OCI-LY1 (cell line): ENCODE measurements at regions not wholly inside any gene's neighbourhood (a gene's known extent, or its start where the extent isn't known, plus 50 kb on each side); places are given as distances from the start of the nearest gene placed in this dataset.

Source experiments
- CTCF ChIP-seq: fragments of 200-600 bp; sonication (generic), shearing (Covaris generic); IDR thresholded peaks from 2 replicates; pipeline ENCODE4 v1.5.1; 2017; ENCODE audit warnings: mild to moderate bottlenecking, antibody characterized with exemption, low read length, moderate library complexity, mixed read lengths
- EZH2 ChIP-seq: fragments of 200-600 bp; sonication (generic), shearing (Covaris generic); IDR thresholded peaks from 2 replicates; pipeline ENCODE4 v1.8.0; 2017; ENCODE audit warnings: borderline replicate concordance, mixed run types, mild to moderate bottlenecking, antibody characterized with exemption, low read length, moderate library complexity, mixed read lengths

DNA sequence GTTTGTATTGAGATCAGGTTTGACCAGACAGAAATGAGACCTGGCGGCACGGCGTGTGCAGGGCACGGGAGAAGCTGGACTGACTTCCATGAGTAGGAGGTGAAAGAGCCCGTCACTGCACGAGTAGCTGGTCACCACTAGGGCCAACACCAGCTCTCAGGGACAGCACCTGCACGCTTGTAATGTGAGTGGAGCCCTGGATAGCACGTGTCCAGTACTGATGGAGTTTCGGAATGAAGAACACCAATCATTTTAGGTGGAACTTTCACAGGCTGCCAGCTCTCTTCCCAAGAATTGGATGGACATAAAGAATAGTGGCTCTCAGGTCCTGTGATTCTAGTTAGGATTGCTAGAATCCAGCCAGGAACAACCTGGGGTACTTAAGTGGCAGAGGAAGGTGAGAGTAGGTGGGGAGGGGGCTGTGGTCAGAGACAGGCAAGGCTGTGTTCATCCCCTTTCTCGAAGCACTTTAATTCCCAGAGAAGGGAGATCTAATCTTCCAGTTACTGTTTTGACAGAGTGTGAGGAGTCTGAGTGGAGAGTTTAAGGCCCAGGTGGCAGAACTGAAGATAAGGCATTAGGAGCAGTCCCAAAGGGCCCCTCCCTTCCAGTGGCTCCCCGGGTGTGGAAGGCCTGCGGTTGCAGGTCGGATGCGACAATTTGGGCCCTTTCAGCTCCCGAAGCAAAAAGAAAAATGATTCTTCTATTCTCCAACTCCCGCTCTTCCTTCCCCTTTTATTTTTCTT, 314.8 kb downstream of the QKI start:
- TF ChIP-seq CTCF (no peak), EZH2 (no peak)
